OCI-M1 (cell line): ENCODE measurements at regions not wholly inside any gene's neighbourhood (a gene's known extent, or its start where the extent isn't known, plus 50 kb on each side); places are given as distances from the start of the nearest gene placed in this dataset.
"Not testable (repeated sequence)": the region's sequence is repeated elsewhere in the genome, so short reads cannot be mapped to it uniquely, and the experiment has no call there.

ENCODE experiments used
- DNase-seq: peaks from one replicate; lab custom pipeline; 2025; lab: John Stamatoyannopoulos, UW

DNA sequence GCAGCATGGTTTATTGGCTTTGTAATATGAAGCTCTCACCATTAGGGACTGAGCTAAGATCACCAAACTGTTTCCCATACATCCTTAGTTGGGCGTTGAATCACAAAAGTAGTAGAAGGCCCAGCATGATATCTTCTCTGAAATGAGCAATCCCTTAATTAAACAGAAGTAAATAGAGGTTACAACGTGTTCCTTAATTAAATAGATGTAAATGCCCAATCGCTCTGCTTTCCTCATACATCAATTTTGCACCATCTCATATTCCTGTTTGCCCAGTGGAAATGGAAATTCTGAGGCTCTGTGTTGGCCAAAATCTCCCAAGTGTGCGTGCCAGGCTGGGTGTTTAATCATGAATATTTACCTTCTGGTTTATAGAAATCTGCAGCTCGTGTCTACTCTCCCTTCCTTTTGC is 107.4 kb upstream of the FOXB1 start:
- DNase-seq, result no peak

DNA sequence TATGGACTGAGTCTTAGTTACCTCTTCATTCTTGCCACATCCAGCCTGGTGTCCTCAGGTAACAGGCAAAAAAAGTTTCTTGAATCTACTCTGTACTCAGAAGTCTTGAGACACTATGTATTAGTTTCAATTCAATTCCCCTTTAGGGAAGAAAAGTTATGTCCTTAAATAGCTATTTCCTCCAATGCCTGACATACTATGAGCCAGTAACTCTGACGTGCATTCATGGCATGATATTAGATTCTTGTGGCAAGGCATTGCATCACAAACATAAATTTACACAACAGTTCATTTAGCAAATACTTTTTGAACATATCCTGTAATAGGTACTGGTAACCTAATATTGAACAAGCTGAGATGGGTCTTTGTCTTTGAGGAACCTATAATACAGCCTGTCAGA is 109.3 kb upstream of the FOXB1 start:
- DNase-seq, result no peak

DNA sequence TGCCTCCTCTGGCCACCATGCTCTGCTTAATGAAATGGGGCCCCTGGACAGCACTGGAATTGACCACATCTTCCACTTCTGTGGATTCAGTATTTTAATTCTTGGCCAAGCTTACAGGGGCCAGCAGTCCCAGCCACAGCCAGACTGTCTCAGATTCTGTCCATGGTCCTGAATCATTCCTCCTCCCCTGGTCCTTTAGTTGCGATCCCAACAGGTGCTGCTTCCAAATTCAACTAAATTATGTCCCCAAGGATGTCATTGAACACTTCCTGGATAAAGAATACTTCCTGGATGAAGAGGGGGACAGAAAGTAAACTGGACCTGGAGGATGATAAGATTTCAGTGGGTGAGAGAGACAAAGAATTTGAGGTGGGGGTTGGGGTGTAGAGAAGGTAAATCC is 111.1 kb upstream of the FOXB1 start:
- DNase-seq, result peak; percentile 36

DNA sequence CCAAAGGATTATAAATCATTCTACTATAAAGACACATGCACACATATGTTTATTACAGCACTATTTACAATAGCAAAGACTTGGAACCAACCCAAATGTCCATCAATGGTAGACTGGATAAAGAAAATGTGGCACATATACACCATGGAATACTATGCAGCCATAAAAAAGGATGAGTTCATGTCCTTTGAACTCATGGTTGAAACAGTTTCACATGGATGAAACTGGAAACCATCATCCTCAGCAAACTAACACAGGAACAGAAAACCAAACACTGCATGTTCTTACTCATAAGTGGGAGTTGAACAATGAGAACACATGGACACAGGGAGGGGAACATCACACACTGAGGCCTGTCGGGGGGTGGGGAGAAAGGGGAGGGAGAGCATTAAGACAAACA is 116.2 kb upstream of the FOXB1 start:
- DNase-seq, result not testable (repeated sequence)

DNA sequence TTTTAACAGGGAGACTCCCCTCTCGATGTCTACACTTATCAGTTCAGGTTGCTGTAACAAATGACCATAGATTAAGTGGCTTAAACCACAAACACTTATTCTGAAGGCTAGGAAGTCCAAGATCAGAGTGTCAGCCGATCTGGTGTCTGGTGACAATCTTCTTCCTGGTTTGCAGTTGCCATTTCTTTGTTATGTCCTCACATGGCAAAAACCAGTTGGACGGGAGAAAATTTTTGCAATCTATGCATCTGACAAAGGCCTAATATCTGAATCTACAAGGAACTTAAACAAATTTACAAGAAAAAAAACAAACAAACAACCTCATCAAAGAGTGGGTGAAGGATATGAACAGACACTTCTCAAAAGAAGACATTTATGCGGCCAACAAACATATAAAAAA is 116.9 kb upstream of the FOXB1 start:
- peak; percentile 29 for DNase-seq

DNA sequence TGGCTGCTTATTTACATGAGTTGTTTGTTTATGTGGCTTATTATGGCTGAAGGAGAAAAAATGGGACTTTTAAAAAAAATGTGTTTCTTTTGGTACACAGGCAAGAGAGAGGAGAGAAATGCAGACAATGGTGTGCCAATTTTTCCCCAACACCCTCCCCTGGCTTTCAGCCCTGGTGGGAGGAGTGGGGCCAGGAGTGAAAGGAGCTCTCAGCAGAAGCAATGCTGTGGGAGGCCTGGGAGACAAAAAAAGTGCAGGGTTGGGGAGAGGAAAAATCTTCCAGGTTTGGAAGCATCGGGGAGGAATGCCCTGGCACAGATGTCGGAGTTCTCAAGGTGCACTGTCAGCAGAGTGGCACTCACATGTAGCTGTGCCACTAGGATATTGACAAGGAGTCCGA is 117.7 kb upstream of the FOXB1 start:
- no peak for DNase-seq

DNA sequence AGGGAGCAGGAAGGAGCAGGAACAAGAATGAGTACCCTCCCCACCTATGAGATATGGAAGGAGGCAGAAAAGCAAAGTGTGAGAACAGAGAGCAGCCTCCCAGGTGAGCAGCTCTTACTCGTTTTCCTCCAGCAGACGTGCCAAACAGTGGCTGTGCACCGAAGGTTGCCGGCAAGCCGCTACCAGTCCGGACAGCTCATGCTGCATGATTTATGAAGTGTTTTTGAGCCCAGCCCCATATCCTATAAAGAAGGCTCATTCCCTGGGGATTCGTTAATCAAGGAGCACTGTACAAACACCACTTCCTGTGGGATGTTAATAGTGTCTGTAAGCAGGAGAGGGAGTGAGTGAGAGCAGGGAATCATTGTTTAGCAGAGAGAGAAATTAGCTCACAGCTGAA is 118.3 kb upstream of the FOXB1 start:
- DNase-seq, result no peak

DNA sequence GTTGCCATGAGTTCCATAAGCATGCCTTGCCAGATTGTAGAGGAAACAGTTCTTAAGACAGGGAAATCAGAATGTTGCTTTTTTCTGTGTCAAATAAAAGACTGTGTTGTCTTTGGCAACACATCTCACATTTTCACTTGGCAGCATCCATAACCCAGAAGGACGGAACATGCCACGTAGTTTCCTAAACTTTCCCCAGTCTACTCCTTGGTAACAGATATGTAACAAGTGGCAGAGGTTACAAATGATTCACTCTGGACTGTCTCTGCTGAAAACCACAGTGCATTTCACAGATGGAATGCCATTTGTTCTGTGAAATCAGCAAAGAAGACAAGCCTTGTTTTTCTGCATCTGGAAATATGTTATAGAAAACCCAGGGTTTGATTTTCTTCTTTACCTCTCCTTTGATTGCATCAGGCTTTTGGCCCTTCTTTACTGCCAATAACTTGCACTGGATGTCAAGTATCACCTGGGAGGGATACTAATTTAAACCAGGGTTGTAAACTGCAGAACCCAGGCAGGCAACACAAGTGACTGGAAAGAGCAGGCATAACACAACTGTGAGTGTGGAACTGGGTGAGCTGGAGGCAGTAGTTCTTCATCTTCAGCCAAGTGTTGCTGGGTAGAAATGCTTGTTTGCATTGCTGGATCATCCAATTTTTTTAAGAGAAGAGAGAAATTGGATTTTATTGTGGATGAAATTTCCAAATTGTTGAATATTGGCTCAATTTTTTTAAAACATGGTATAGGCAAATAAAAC is 124.4 kb upstream of the FOXB1 start:
- no peak for DNase-seq

DNA sequence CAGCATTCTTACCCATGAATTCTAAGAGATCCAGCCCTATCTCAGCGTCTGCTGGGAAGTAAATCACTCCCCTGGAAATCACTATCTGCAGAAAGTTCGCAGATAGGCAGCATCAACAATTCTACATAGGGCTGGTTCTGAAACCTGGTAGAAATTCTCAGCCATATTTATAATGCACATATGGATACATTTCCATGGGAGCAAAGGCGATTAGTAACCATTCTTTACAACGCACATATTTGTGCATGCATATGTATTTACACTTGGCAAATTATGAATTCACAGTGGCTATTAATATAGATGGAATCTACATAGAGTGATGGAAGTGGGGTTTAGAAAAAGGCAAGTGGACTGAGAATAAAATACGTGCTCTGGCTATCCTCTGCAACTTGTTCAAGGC is 128.0 kb upstream of the FOXB1 start:
- DNase-seq, result no peak

DNA sequence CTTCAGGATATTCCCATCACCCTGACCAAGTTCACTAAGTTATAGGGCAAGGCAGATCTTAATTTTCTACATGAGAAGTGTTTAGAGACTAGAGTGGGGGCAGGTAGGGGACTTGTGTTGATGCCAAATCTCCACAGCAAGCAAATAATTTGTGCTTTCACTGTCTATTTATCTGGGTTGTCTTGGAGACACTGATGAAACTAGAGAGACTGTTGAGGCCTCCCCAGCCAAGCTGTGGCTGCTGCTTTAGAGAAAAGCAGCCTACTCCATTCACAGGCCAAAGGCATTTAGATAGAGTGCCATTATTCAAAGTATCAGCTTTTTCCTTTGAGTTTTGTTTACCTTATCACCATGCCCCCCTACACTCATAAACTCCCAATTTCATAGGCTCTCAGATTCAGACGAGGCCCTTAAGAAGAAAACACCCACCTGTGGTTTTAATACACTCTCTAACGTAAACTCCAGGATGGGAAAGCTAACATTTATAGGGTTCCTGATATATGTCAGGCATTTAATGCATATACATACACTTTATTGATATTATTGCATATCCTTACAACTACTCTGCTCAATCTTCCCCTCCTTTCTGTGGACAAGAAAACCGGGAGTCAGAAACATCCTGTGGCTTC is 130.4 kb upstream of the FOXB1 start:
- DNase-seq, result no peak

DNA sequence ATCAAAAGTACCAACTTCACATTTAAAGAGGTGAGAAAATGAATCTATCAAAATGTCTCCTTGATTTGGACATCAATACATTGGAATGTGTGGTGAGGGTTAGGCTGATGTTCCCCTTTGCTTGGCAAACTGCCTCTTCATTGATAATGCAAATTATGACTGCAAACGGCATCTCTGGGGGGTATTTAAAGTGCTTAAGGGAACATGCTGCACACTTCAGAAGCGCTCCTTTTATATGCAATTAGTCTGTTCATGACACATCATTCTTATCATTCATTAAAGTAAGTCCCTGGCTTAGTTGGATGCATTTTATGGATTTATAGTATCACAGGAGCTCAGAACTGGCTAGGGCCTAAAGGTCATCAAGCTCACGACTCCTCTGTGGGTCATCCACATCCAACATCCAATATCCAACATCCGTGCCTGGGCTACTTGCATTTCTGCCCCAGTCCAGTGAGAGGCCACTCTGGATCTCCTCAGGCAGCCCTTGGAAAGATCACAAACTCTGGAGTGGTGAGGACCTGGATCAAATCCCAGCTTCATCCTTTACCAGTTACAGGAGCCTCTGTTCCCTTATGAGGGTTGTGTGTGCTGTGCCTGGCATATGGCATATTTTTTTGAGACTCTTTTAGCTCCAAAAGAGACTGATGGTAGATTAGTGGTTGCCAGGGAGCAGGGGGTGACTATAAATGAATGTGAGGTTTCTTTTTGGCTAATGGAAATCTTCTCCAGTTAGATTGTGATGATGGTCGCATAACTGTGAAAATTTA is 136.8 kb upstream of the FOXB1 start:
- DNase-seq, result no peak

DNA sequence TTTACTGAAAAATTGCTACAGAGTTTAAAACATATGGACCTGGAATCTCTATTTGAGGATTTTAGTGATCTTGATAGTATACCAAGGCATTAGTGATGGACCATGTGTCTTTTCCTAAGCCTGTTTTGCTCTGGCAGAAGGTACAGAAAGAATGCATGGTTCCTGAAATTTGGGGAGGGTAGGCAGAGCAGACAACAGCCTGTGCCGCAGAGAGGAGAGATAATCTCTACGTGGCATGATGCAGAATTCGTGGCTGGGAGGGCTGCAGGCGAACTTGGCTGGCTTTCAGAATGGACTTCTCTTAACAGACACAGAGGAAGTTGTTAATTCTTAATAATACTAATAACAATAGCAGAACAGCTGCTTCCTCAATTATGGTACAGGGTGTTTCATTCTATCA is 137.5 kb upstream of the FOXB1 start:
- no peak for DNase-seq

DNA sequence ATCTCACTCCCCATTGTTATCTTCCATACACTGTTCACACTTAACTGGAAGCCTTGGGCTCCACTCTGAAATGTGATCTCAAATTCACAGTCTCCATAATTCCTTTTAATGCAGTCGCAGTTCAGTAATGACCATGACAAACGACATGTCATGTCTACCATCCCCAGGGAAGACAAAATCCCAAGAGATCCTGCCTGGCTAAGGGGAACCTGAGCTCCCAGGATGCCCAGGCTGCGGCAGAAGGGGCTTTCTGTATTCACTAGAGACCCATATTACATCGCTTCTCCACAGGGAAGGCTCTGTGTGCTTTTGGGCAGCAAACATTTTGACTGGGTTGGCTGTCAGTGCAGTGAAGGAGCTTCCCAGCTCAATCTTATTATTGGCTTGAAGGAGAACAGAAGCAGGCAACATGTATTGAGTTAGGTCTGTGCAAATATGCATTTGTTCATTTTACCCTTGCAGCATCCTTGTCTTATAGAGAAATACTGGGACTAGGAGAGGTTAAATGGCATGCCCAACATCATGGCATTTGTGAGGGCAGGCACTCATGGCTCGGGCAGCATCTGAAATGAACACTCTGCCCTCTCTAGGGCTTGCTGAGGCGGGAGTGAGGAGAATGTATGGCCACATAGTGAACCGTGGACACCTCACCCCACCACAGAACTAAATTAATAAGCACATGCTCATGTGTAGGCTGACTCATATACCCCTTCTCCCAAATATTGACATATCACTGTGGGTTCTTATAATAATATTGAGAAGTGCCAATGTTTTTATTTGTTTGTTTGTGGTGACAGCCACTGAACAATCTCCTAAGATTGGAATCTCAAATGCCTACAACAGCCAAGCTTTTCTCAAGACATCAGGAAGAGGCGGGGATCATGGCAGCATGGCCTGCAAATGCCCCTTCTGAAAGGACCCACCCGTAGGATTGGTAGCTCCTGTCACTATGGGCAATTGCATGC is 141.6 kb upstream of the FOXB1 start:
- DNase-seq, result no peak

DNA sequence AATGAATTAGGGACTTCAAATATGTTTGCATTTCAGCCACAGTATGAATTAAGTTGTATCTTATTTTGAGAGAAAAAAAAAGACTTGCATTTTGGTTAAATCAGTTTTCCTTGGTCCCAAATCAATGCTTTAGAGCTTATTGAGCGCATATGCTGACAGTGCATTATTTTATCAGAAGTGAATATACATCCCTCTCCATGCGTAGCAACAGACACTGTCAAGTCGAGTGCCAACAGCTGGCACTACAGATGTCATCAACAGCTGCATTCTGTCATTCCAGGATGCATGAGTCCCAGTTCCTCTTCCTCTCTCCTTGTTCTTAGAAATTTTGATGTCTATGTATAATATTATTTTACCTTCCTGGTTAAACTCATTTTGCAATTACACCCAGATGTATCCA is 156.1 kb upstream of the FOXB1 start:
- DNase-seq, result no peak

DNA sequence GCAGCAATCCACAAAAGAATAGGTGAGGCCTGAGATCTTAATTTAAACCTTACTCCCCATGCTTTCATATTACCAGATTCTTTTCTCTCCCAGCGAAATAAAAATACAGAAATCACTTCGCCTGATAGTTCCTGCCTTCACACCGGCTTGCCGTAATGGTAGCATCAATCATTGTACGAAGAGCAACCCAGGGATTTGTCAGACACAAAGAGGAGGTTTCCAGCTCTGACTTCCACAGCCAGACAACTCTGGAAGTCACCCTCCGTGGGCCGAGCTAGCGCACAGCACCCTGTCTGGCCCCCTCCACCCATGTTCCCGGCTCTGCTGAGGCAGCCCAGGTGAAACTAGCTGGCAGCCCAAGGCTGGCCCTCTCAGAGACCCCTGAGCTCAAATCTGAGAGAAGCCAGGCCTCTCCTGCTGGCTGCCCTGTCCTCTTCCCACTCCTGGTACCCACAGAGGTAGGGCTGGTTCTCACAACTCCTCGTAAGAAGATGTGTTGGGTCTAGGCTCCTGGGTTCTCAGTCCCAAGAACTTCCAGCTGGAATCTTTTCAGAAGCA is 156.9 kb upstream of the BNIP2 start:
- DNase-seq, result no peak

DNA sequence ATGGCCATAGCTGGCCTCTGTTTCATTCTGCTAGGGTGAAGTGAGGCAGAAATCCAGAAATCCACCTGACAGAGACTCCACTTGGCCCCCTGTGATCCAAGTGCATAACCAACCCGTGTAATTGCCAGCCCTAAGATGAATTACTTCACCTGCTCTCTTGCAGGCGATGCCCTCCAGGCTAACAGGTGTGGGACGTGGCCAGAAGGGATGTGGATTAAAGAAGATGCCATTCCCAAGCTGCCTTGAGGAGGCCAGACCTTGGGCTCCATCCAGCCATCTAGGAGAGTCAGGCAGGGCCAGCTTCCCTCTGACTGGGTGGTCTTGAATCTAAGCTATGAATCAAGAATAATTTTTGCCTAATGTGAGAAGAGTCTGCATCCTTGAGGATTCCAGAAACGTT is 154.5 kb upstream of the BNIP2 start:
- no peak for DNase-seq

DNA sequence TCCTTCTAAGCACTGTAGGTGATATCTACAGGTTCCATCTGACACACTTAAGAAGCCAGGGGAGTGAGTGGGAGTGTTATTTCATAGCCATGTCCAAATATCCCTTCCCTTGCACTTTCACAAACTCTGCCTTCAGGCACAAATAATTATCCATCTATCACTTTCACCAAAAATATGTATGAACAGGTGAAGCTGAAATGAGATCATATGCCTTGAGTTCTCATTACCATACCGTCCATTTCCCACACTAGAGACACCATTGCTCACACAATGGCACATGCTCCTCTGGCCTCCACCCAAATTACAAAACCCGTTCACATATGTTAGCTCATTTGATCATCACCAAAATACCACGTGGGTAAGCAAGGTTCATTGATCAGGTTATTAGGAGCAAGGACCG is 151.9 kb upstream of the BNIP2 start:
- no peak for DNase-seq

DNA sequence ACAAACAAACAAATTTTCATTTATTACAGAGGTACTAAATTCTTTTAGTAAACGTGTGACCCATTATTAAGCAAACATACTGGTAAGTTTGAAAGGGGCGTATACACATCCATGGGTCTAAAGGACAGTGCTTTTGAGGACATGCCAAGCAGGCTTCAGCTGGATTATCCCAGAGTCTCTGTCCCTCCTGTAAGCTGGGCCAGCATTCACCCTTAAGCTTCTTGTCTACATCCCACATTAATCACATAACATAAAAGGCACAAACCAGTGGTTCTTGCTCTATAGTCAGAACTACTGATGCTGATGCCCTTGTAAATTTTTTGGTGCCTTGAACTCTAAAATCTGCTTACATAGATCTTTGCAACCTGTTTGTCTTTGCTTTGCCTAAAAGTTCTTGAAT is 150.8 kb upstream of the BNIP2 start:
- DNase-seq, result no peak

DNA sequence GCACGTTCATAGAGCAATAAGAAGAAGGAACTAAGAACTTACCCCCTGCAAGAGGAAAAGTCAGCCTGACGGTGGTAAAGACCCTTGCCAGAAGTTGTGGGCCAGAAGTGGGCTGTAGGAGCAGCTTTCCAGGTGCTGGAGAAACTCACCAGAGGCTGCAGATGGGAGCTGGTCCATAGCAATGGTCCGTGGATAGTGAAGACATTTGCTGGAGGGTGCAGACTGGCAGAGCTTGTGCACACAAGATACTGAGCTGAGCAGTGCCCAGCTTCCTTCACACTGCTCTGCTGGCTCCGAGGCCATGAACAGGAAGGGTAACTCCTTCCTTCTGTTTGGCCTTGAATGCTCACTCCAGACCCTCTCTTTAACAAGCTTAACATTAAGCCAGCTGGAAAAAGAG is 149.8 kb upstream of the BNIP2 start:
- DNase-seq, result no peak

DNA sequence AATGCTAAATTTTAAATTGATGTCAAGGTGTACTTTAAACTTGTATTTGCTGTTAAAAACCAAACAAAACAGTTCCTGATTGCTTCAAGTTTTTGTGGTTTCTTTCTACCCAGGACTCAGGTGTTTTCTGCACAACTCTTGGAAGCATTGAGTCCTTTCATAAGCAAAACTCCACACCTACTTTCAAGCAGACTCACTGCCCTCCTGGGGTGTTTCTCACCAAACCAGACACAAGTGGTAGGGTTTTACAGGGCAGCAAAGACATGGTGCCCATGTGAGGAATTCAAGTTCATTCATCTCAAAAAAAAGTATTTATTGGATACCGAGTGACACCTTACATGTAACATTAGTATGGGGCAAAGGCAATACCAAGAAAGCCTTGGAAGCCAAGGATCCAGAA is 146.7 kb upstream of the BNIP2 start:
- no peak for DNase-seq

DNA sequence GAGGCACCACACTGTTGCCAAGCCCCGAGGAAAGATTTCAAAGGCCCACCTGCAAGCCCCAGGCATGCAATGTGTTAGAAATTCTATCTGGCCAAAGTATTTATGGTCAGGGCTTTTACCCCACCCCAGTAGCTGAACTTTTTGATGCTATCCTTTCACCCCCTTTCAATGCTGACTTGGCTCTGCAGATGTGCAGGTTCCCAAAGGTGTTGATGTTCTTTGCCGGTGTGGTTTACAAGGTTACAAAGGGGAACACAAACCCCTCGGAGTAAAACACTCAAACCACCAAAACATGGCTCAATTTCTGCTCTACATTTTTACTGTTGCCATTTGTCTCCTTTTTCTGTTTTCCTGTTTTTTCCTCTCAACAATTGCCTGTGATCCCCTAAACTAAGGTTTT is 145.4 kb upstream of the BNIP2 start:
- no peak for DNase-seq

DNA sequence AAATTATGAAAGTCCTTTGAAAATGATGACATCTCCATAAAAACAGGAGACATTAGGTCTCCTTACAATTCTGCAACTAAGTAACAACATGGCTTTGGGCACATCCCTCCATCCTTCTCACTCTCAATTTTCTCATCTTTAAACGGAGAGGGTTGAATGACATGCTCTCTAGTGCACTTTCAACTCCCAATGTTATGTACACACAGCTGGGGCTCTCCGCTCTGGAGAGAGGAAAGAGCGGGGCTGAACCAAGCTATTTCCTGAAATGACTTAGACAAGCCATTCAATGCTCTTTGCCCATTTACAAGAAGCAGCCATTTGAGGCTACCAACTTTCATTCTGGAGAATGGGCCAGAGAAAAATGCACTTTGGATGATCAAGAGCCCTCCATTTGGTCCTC is 144.2 kb upstream of the BNIP2 start:
- no peak for DNase-seq
